Fibroblast of skin of left biceps (primary cell): ENCODE measurements at regions not wholly inside any gene's neighbourhood (a gene's known extent, or its start where the extent isn't known, plus 50 kb on each side); places are given as distances from the start of the nearest gene placed in this dataset.

ENCODE experiments used
- DNase-seq, 2 experiments: peaks; one replicate each; pipeline ENCODE4 v3.0.0-alpha.2; 2013; ENCODE audit warnings: low read depth in 2 of 2

GRCh38 chr10:58970160-58970915 is 206.1 kb upstream of the PHYHIPL start:
- DNase-seq: no peak

- DNase-seq: no peak
Observed at GRCh38 chr10:58971211-58971610, 205.2 kb upstream of the PHYHIPL start.

- DNase-seq: no peak
Observed at GRCh38 chr10:58971796-58972491, 204.5 kb upstream of the PHYHIPL start.

- no peak for DNase-seq
Observed at GRCh38 chr10:58972576-58973234, 203.7 kb upstream of the PHYHIPL start.

- no peak for DNase-seq
Observed at GRCh38 chr10:58973235-58973595, 203.2 kb upstream of the PHYHIPL start.

GRCh38 chr10:58976254-58976653 is 200.2 kb upstream of the PHYHIPL start:
- DNase-seq: no peak

GRCh38 chr10:58979711-58980110 is 196.7 kb upstream of the PHYHIPL start:
- no peak for DNase-seq

- DNase-seq: no peak
Observed at GRCh38 chr10:58980826-58981415, 195.5 kb upstream of the PHYHIPL start.

GRCh38 chr10:58981846-58982245 is 194.6 kb upstream of the PHYHIPL start:
- DNase-seq: no peak

GRCh38 chr10:58982470-58983239 is 193.8 kb upstream of the PHYHIPL start:
- DNase-seq: no peak

GRCh38 chr10:58985216-58985615 is 191.2 kb upstream of the PHYHIPL start:
- DNase-seq: no peak

- no peak for DNase-seq
Observed at GRCh38 chr10:58989486-58990039, 186.9 kb upstream of the PHYHIPL start.

- no peak for DNase-seq
Observed at GRCh38 chr10:58990693-58991092, 185.8 kb upstream of the PHYHIPL start.

GRCh38 chr10:58991856-58992255 is 184.6 kb upstream of the PHYHIPL start:
- no peak for DNase-seq

GRCh38 chr10:58992830-58993460 is 183.5 kb upstream of the PHYHIPL start:
- DNase-seq: no peak

- DNase-seq: no peak
Observed at GRCh38 chr10:58993480-58994221, 182.8 kb upstream of the PHYHIPL start.

- no peak for DNase-seq
Observed at GRCh38 chr10:58994226-58995057, 182.0 kb upstream of the PHYHIPL start.

- DNase-seq: no peak
Observed at GRCh38 chr10:58995058-58995596, 181.3 kb upstream of the PHYHIPL start.

- DNase-seq: no peak
Observed at GRCh38 chr10:58996063-58996462, 180.4 kb upstream of the PHYHIPL start.
